GM12891 (cell line): ENCODE measurements at regions not wholly inside any gene's neighbourhood (a gene's known extent, or its start where the extent isn't known, plus 50 kb on each side); places are given as distances from the start of the nearest gene placed in this dataset.

Experiments used
- POLR2A ChIP-seq: IDR thresholded peaks from 2 replicates; pipeline ENCODE4 v1.6.1; 2011; ENCODE audit warnings: low read depth, low read length, control low read depth
- POLR2AphosphoS5 ChIP-seq: IDR thresholded peaks from 2 replicates; pipeline ENCODE4 v1.6.1; 2011; ENCODE audit warnings: low read depth, low read length, control low read depth
- POU2F2 ChIP-seq: IDR thresholded peaks from 2 replicates; pipeline ENCODE4 v1.6.1; 2011; ENCODE audit warnings: low read depth, mild to moderate bottlenecking, control low read depth, low read length, moderate library complexity
- SPI1 ChIP-seq: IDR thresholded peaks from 2 replicates; pipeline ENCODE4 v1.6.1; 2011; ENCODE audit warnings: low read depth, low read length, control low read depth
- TAF1 ChIP-seq: IDR thresholded peaks from 2 replicates; pipeline ENCODE4 v1.6.1; 2011; ENCODE audit warnings: low read depth, low read length, control low read depth

- no peak for TF ChIP-seq POLR2AphosphoS5
- TF ChIP-seq POLR2A, result no peak
- no peak for TF ChIP-seq POU2F2
- no peak for TF ChIP-seq SPI1
- TF ChIP-seq TAF1, result no peak
These were observed 154.8 kb upstream of the GAS1 start for GRCh38 chr9:87102126-87102525.
